Jurkat, Clone E6-1 (cell line): ENCODE measurements at regions not wholly inside any gene's neighbourhood (a gene's known extent, or its start where the extent isn't known, plus 50 kb on each side); places are given as distances from the start of the nearest gene placed in this dataset.
"Not testable (repeated sequence)": the region's sequence is repeated elsewhere in the genome, so short reads cannot be mapped to it uniquely, and the experiment has no call there.

Experiments used
- DNase-seq: peaks from one replicate; pipeline ENCODE4 v3.0.0-alpha.2; 2011; ENCODE audit warnings: low read depth, low spot score
- H3K4me3 ChIP-seq: 2 replicates; pipeline ENCODE4 v1.5.1; 2011; ENCODE audit warnings: mild to moderate bottlenecking, low read length, control low read depth, moderate library complexity

DNA sequence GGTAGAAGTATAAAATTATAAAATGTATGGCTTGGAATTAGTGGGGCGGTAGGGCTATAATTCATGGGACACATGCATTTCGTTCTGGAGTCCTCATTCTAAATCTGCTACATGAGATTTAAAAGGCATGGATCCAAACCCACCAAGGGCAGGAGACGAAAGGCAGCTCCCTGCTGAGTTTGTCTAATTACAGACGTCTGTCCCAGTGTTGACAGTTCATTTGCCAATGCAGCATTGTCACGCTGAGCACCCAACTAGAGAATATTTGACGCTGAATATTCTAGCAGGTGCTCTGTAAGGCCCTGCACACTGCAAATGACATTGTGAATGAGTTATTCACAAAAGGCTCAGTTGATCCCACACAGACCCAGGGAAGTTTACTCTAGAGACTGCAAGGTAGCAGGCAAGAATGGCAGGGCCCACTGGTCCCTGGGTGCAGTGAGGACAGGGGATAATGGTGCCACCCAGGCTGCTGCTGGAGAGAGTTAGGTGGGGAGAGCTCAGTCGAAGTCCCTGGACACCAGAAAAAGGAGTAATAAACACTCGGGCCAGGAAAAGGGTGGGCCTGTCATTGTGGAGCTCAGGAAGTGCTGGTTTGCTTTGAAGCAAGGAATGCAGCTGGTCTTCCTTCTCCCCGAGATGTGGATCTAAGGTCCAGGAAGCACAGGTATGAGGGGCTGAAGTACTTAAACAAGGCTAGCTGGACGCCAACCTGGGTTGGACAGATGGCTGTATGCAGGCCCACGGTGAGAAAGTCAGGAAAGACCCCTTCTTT is 75.0 kb upstream of the JCAD start:
- no peak for DNase-seq
- H3K4me3 ChIP-seq: no peak overlapping the region

DNA sequence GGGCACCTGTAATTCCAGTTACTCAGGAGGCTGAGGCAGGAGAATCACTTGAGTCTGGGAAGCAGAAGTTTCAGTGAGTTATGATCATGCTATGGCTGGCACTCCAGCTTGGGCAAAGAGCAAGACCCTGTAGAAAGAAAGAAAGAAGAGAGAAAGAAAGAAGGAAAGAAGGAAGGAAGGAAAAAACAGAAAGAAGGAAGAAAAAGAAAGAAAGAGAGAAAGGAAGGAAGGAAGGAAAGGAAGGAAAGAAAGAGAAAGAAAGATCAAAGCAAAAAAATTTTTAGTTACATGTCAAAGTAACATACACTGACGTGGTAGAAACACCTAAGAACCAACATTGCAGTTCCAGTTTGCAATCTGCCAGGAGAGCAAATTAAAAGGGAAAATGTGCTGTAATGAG is 73.8 kb upstream of the JCAD start:
- no peak overlapping the region for H3K4me3 ChIP-seq
- no peak for DNase-seq

DNA sequence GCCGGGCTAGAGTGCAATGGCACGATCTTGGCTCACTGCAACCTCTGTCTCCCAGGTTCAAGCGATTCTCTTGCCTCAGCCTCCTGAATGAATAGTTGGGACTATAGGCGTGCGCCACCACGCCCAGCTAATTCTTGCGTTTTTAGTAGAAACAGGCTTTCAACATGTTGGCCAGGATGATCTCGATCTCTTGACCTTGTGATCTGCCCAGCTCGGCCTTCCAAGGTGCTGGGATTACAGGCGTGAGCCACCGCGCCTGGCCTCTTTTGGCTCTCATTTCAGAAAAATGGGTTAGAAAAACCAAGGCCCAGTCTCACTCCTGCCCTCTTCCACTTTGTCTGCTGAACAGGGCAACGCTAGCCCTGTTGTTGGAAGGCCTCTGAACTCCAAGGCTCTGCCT is 72.0 kb upstream of the JCAD start:
- not testable (repeated sequence) for H3K4me3 ChIP-seq, DNase-seq

DNA sequence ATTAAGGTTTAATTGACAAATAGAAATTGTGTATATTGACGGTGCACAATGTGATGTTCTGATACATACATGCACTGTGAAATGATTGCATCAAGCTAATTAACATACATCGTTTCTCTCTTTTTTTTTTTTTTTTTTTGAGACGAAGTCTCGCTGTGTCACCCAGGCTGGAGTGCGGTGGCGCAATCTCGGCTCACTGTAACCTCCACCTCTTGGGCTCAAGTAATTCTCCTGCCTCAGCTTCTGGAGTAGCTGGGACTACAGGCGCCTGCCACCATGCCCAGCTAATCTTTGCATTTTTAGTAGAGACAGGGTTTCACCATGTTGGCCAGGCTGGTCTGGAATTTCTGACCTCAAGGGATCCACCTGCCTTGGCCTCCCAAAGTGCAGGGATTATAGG is 69.9 kb upstream of the JCAD start:
- not testable (repeated sequence) for H3K4me3 ChIP-seq, DNase-seq

DNA sequence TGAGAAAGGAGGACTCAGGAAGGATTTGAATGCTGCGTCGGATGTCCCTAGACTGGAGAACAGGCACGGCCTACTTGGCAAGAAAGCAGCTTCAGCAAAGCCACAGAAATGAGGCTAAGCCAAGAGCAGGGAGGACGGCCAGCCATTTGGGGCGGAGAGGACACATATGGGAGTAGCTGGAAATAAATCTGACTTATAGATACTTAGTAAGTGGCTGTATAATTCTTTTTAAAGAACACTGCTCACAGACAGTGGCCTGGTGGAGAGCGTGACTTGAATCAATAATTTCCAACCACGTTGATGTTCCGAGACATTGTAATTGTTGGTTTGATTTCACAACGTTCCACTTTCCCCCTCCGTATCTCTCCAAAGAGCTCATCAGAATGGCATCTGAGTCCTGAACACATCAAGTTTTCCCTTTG is 67.7 kb upstream of the JCAD start:
- H3K4me3 ChIP-seq: no peak overlapping the region
- no peak for DNase-seq

DNA sequence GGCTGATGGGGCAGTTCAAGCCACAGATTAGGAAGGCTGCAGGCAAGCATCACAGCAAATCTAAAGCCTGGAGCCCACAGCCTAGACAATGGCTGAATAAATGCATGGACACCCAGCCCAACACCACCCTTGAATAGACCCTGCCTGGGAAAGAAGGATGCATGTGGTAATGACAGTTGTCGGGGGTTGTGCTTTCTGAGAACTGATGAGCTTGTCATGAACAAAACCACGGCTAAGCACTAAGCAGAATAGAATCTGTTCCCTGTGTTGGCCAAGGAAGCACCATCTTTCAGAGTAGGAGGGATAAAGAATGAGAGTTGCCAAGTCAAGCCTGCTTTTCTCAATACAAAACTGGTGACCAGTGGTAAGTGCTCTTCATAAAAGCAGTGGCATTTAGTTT is 66.1 kb upstream of the JCAD start:
- no peak for DNase-seq
- no peak overlapping the region for H3K4me3 ChIP-seq

DNA sequence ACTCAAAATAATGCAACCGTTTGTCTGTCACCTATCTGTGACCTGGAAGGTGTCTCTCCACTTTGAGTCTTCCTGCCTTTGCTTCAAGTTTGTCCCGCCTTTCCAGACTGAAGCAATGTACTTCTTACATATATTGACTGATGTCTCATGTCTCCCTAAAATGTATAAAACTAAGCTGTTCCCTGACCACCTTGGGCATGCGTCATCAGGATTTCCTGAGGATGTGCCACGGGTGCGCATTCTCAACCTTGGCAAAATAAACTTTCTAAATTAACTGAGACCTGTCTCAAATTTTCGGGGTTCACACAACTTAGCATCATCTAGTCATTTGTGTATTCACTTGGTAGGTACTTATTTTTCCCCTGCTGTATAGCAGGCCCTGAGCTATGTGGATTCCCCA is 65.3 kb upstream of the JCAD start:
- DNase-seq: no peak
- H3K4me3 ChIP-seq: no peak overlapping the region

DNA sequence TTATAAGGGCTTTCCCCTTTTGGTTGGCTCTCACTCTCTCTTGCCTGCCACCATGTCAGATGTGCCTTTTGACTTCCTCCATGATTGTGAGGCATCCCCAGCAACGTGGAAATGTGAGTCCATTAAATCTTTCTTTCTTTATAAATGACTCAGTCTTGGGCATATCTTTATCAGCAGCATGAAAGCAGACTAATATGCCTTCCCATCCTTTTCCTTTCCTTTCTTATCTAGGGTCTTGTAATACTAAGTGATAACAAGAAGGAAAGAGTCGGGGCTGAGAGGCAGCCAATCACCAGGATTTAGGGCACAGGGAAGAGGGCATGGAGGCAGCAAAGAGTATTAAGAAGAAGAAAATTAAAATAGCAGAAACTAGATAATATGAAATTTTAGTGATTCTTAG is 62.0 kb upstream of the JCAD start:
- DNase-seq: no peak
- H3K4me3 ChIP-seq: no peak overlapping the region

DNA sequence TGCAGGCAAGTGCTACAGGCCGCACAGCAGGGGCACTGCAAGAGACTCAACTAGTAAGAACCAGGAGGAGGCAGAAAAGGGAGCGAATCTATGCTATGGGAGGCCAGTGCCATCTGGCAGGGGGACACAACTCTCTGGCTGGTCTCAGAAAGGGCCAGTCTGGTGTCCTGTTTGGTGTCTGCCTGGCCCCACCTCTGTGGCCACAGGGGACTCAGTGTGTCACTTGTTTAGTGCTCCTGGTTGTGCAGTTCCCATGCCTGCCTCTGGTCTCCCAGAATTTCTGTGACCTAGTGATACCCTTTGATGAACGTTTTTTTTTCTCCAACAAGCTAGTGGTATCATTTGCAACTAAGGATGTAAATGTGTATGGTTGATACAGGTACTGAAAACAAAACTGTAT is 59.2 kb upstream of the JCAD start:
- no peak for DNase-seq
- no peak overlapping the region for H3K4me3 ChIP-seq

DNA sequence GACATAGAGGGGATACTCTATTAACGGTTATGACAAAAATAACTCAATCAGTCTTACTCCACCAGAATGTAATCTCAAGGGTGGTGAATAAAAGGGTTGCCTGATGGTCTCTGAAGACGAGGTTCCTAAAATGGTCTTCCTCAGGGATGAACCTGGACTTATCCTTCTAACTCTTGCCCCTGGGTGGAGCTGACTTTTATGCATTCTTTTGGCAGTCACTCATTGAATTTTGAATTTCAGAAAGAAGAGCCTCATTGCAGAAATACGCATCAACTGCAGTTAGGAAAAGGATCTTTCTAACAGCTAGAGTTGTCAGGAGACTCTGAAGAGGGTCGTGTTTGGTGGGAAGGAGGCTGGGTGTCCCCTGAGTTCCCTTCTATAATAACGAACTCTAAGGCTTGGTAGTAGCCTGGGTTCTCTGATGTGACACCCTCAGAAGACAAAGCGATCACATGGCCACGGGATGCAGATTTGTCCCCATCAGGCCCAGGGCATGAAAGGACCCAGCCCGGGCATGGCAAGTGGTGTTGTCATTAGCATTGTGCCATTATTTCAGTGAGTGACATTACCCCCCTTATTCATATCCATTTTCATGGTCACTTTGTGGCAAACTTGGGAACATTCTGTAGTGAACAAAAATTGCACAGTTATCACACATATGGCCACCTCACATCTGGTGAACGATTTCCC is 58.6 kb upstream of the JCAD start:
- no peak overlapping the region for H3K4me3 ChIP-seq
- DNase-seq: no peak

DNA sequence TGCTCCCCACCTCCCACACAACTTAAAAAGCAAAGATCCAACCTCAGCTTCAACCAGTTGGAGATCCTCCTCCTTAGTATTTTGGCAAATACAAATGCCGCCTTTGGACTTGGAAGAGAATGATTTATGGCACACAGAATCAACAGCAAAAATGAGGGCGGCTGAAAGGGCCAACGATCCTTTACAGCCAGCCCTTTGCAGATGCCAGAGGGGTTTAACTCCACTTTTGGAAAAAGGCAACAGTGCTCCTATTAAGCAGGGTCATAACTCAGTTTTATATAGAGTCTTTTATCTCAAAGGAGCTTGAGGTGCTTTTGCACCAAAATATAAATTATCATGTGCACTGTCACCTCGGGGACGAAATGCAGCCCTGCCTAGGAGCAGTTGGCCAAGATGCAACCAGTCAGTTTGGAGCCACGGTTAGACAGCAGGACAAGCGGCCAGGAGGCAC is 56.7 kb upstream of the JCAD start:
- DNase-seq: no peak
- H3K4me3 ChIP-seq: no peak overlapping the region

DNA sequence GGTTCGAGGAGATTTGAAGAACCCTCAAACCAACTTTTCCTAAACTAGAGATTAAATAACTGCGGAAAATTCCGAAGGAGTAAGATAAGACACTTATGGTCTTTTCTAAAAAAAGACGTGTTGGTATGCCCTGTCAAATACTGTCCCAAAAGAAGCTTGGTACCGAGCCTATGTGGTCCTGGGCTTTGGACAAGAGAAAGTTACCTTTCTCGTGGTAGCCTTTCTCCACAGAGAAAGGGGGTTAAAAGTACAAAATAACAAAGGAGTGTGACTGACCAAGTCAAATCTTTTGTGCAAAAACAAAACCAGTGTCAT is 56.2 kb upstream of the JCAD start:
- no peak overlapping the region for H3K4me3 ChIP-seq

DNA sequence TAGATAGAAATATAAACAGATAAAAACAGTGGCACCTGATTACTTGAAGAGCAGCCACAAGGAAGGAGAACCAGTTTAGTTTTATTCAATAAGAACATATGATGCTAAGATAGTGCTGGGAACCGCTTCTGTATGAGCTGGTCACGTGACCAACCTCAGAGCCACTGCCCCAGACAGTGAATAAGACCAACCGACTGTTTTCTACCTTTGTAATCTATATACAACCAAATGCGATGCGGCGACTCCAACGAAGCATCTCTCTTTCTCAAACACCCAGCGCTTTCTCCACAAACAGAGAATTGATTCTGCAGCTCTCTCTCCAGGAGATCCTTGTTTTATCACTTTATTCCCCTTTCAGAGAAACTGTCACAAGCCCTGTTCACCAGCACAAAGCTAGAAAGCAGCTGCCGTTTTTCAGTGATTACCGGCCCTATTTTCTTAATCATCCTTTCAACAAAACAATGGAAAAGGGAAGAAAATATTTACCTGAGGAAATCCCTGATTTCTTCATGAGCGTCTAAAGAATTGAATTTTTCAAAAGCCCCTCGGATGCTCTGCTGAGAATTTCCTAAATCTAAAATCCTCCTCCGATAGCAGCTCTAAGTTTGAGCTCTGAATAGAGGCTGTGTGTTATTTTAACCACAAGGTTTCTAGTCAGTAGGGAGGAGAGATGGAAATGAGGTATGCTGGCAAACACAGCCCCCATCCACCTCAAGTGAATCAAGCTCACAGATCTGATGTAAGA is 55.7 kb upstream of the JCAD start:
- DNase-seq: no peak
- H3K4me3 ChIP-seq: no peak overlapping the region

More for the DNA sequence above, 56.2 kb upstream of the JCAD start:
- DNase-seq: no peak

DNA sequence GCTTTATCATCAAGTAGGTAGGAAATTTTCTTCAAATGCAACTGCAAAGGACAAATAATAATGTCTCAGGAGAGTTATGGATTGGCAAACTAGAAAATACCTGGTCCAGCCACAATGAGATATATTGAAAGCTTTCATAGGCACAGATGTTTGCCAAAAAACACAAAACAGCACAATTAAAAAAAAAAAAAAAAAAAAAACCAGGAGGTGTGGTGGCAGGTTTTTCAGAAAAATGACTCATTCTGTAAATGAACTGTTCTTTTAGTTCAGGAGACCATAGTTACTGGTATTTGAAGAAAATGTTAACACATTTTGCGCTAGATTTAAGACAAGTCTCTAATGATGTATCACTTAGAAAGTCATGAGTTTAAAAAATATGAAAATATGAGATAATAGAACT is 55.0 kb upstream of the JCAD start:
- H3K4me3 ChIP-seq: no peak overlapping the region
- no peak for DNase-seq

DNA sequence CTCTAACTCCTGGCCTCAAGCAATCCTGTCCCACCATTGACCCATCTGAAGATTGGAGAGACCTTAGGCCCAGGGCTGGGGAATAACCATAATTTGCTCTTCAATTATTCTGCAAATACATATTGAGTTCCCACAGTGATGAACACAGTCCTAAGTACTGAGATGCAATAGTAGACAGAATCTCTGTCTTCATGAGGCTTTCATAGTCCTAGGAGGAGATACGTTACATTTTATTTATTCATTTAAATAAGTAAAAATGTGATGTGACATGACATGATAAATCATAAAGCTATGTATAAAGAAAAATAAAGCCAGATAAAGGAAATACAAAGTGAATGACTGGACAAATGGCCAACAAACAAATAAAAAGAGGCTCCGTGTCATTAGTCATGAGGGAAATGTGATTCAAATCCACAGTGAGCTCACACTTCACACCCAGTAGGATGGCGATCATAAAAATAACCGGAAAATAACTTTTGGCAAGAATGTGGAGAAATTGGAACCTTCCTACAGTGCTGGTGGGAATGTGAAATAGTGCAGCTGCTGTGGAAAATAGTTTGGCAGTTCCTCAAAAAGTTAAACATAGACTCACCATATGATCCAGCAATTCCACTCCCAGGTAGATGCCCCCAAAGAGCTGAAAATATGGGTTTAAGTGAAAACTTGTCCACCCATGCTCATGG is 52.1 kb upstream of the JCAD start:
- no peak for DNase-seq
- no peak overlapping the region for H3K4me3 ChIP-seq
